Panc1 (cell line): ENCODE measurements at regions not wholly inside any gene's neighbourhood (a gene's known extent, or its start where the extent isn't known, plus 50 kb on each side); places are given as distances from the start of the nearest gene placed in this dataset.

Source experiments
- ATAC-seq: fragments of 200-7000 bp; cut with Tn5 transposase; 2 replicates; pipeline ENCODE4 v1.9.1; 2020; ENCODE audit warnings: mild to moderate bottlenecking, moderate library complexity
- BruUV-seq: library from RNA; stranded (reverse); fragments of 400-500 nt; replicated peaks from 2 replicates; lab custom pipeline; 2021; lab: Mats Ljungman, UMichigan
- CTCF ChIA-PET: fragments of 300-600 bp; sonication (Branson Sonifier 250); formaldehyde crosslinking; loops from one replicate; lab custom pipeline; 2022; ENCODE audit warnings: antibody characterized with exemption; lab: Charles Lee
- POLR2A ChIA-PET: fragments of 300-600 bp; sonication (Branson Sonifier 250); formaldehyde crosslinking; loops from one replicate; lab custom pipeline; 2022; ENCODE audit warnings: antibody characterized with exemption; lab: Charles Lee
- DNase-seq: peaks from one replicate; pipeline ENCODE4 v3.0.0-alpha.2; 2010; ENCODE audit warnings: low read depth, low spot score
- H3K27ac ChIP-seq: 2 replicates; pipeline ENCODE4 v1.5.1; 2011; ENCODE audit warnings: mild to moderate bottlenecking, low read length, inconsistent platforms
- H3K27me3 ChIP-seq: fragments of 200-500 bp; sonication (Bioruptor generic); 2 replicates; pipeline ENCODE4 v1.6.0; 2014; ENCODE audit warnings: low read length, inconsistent platforms; ENCODE audit not compliant: control insufficient read depth, insufficient read depth
- H3K36me3 ChIP-seq: fragments of 200-500 bp; sonication (Bioruptor generic); 2 replicates; pipeline ENCODE4 v1.5.1; 2014; ENCODE audit warnings: inconsistent platforms, mild to moderate bottlenecking, low read length, moderate library complexity; ENCODE audit not compliant: control insufficient read depth, insufficient read depth
- H3K4me1 ChIP-seq: 2 replicates; pipeline ENCODE4 v1.5.1; 2011; ENCODE audit warnings: inconsistent platforms, mild to moderate bottlenecking, low read length, moderate library complexity; ENCODE audit not compliant: control insufficient read depth, insufficient read depth
- H3K4me3 ChIP-seq, 2 experiments: 2 replicates each; pipeline ENCODE4 v1.5.1; 2011 to 2012; ENCODE audit warnings: low read depth in 2 of 2, low read length in 2 of 2, mild to moderate bottlenecking in 2 of 2, inconsistent platforms in 1 of 2, moderate library complexity in 1 of 2
- H3K9me3 ChIP-seq: fragments of 200-500 bp; sonication (Bioruptor generic); 2 replicates; pipeline ENCODE4 v1.5.1; 2014; ENCODE audit warnings: low read depth, mild to moderate bottlenecking, inconsistent platforms, low read length, moderate library complexity; ENCODE audit not compliant: control insufficient read depth, insufficient read depth
- CTCF ChIP-seq: fragments of 450-650 bp; IDR thresholded peaks from 2 replicates; pipeline ENCODE4 v1.5.1; 2017; ENCODE audit warnings: mild to moderate bottlenecking
- POLR2AphosphoS5 ChIP-seq: IDR thresholded peaks from 2 replicates; pipeline ENCODE4 v1.6.1; 2012; ENCODE audit warnings: mild to moderate bottlenecking, low read depth, low read length, moderate library complexity
- REST ChIP-seq, 2 experiments: IDR thresholded peaks; 2 replicates each; pipeline ENCODE4 v1.6.1; 2011 to 2012; ENCODE audit warnings: low read depth in 2 of 2, control low read depth in 1 of 2, low read length in 1 of 2, mild to moderate bottlenecking in 1 of 2, moderate library complexity in 1 of 2; ENCODE audit not compliant: insufficient read depth in 1 of 2
- SIN3A ChIP-seq: IDR thresholded peaks from 2 replicates; pipeline ENCODE4 v1.6.1; 2012; ENCODE audit warnings: low read depth, mild to moderate bottlenecking, low read length, moderate library complexity, borderline replicate concordance; ENCODE audit not compliant: insufficient read depth
- TCF7L2 ChIP-seq: IDR thresholded peaks from 2 replicates; pipeline ENCODE4 v1.6.1; 2011; ENCODE audit warnings: mild to moderate bottlenecking, low read depth, low read length, inconsistent platforms
- in situ Hi-C: cut with HindIII; loops from 2 replicates; pipeline ENCODE4 v1.10.0; 2016; ENCODE audit warnings: low sequenced_read_pairs, low pct_unique_long_range_greater_than_20kb
- intact Hi-C: fragments of 100-400 bp; cut with micrococcal nuclease; formaldehyde crosslinking; loops from one replicate; pipeline ENCODE4 v1.10.0; 2022; ENCODE audit not compliant: unreplicated experiment

- Histone ChIP-seq H3K36me3 (no peaks in the 10 kb centered on the region), H3K9me3 (no peaks in the 10 kb centered on the region), H3K4me3 (no peak overlapping the region), H3K27ac (no peak overlapping the region), H3K27me3 (no peaks in the 10 kb centered on the region), H3K4me1 (no peaks in the 10 kb centered on the region)
- intact Hi-C loops, result no loop called here
- no TSS peak for BruUV-seq
- TF ChIP-seq POLR2AphosphoS5 (no peak), SIN3A (no peak), REST (IDR thresholded peaks at IDR 0.05; ENCODE audit: insufficient read depth in 1 of 2, low read depth in 2 of 2, low read length in 1 of 2) (no peak), TCF7L2 (no peak), CTCF (no peak)
- in situ Hi-C loops, result no loop called here
- CTCF ChIA-PET, result interaction anchor here (0.7 kb wide), 1 partner anchor 744 kb away, joined by 3 read pairs; no protein-coding TSS in a partner anchor
- ATAC-seq (no peak), DNase-seq (no peak)
- POLR2A ChIA-PET, result no interaction called here
Observed at GRCh38 chr18:1575084-1575483, 670.4 kb downstream of the ADCYAP1 start.

- BruUV-seq, result no TSS peak
- H3K9me3 ChIP-seq, result no peaks in the 10 kb centered on the region
- TF ChIP-seq SIN3A (no peak), CTCF (no peak), POLR2AphosphoS5 (no peak)
- ChIA-PET POLR2A (no interaction called here), CTCF (no interaction called here)
- ATAC-seq (no peak), DNase-seq (no peak)
- in situ Hi-C loops (no loop called here), intact Hi-C loops (no loop called here)
- H3K27ac ChIP-seq, result no peak overlapping the region
- H3K4me1 ChIP-seq, result no peaks in the 10 kb centered on the region
- no peak overlapping the region for H3K4me3 ChIP-seq
- no peaks in the 10 kb centered on the region for H3K36me3 ChIP-seq
- H3K27me3 ChIP-seq, result no peaks in the 10 kb centered on the region
Observed at GRCh38 chr18:1578505-1578904, 673.8 kb downstream of the ADCYAP1 start.
